GM12872 (cell line): ENCODE measurements at regions not wholly inside any gene's neighbourhood (a gene's known extent, or its start where the extent isn't known, plus 50 kb on each side); places are given as distances from the start of the nearest gene placed in this dataset.

Experiments used
- CTCF ChIP-seq: IDR thresholded peaks from 3 replicates; pipeline ENCODE4 v1.5.1; 2011; ENCODE audit warnings: low read depth, mild to moderate bottlenecking, low read length, moderate library complexity; ENCODE audit not compliant: insufficient read depth

- no peak for TF ChIP-seq CTCF
Measured at GRCh38 chr5:19208397-19208796, 779.6 kb downstream of the CDH18 start.

GRCh38 chr5:19210886-19211285, 777.1 kb downstream of the CDH18 start:
- no peak for TF ChIP-seq CTCF

- TF ChIP-seq CTCF = no peak
Measured at GRCh38 chr5:19229179-19229835, 758.7 kb downstream of the CDH18 start.

- no peak for TF ChIP-seq CTCF
Measured at GRCh38 chr5:19233573-19233972, 754.4 kb downstream of the CDH18 start.

GRCh38 chr5:19235101-19235584, 752.9 kb downstream of the CDH18 start:
- no peak for TF ChIP-seq CTCF

GRCh38 chr5:19240170-19240569, 747.8 kb downstream of the CDH18 start:
- TF ChIP-seq CTCF = no peak

GRCh38 chr5:19241690-19242089, 746.3 kb downstream of the CDH18 start:
- no peak for TF ChIP-seq CTCF

GRCh38 chr5:19247302-19247701, 740.7 kb downstream of the CDH18 start:
- TF ChIP-seq CTCF = no peak
